ENCODE measurements at regions not wholly inside any gene's neighbourhood (a gene's known extent, or its start where the extent isn't known, plus 50 kb on each side); places are given as distances from the start of the nearest gene placed in this dataset.

GRCh38 chr9:29830821-29831220 lies 2257.5 kb upstream of the C9orf72 start:
- TF ChIP-seq CTCF (IDR thresholded peaks at IDR 0.05) (no peak), POLR2A (IDR thresholded peaks at IDR 0.05) (no peak)
